GM12891 (cell line): ENCODE measurements at regions not wholly inside any gene's neighbourhood (a gene's known extent, or its start where the extent isn't known, plus 50 kb on each side); places are given as distances from the start of the nearest gene placed in this dataset.

Experiments used
- PAX5 ChIP-seq: IDR thresholded peaks from 2 replicates; pipeline ENCODE4 v1.6.1; 2011; ENCODE audit warnings: low read length, moderate library complexity, mild to moderate bottlenecking; ENCODE audit not compliant: insufficient read depth, severe bottlenecking
- POLR2A ChIP-seq: IDR thresholded peaks from 2 replicates; pipeline ENCODE4 v1.6.1; 2011; ENCODE audit warnings: low read depth, low read length, control low read depth
- POLR2AphosphoS5 ChIP-seq: IDR thresholded peaks from 2 replicates; pipeline ENCODE4 v1.6.1; 2011; ENCODE audit warnings: low read depth, low read length, control low read depth
- POU2F2 ChIP-seq: IDR thresholded peaks from 2 replicates; pipeline ENCODE4 v1.6.1; 2011; ENCODE audit warnings: low read depth, mild to moderate bottlenecking, control low read depth, low read length, moderate library complexity
- TAF1 ChIP-seq: IDR thresholded peaks from 2 replicates; pipeline ENCODE4 v1.6.1; 2011; ENCODE audit warnings: low read depth, low read length, control low read depth

DNA sequence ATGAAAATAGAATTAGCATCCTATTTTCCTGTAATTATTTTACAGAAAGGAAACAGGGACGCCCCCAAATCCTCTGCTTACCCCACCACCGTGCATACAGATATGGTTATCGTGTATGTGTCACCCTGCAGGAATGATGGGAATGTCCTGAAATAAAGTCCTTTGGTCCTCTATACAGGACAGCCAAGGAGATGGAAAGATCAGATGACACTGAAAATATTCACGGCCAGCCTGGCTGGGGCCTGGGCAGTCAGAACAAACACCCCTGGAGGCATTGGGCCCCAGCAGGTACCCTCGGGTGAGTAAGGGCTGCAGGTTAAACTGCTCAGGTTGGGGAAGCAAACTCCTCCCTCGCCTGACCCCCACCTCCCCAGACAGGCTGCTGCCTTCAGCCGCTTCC, 368.0 kb downstream of the FOXL1 start:
- no peak for TF ChIP-seq POLR2A
- TF ChIP-seq POLR2AphosphoS5 = no peak
- TF ChIP-seq POU2F2 = no peak
- TF ChIP-seq PAX5 = no peak
- no peak for TF ChIP-seq TAF1
